Gastrocnemius medialis (tissue), 4 donors: ENCODE measurements at regions not wholly inside any gene's neighbourhood (a gene's known extent, or its start where the extent isn't known, plus 50 kb on each side); places are given as distances from the start of the nearest gene placed in this dataset.
"Not testable (repeated sequence)": the region's sequence is repeated elsewhere in the genome, so short reads cannot be mapped to it uniquely, and the experiment has no call there.

Experiments used
- ATAC-seq, 2 donors: fragments of 150-250 bp; one replicate each; pipeline ENCODE4 v1.9.1; 2016
- DNase-seq, 2 donors: peaks; one replicate each; pipeline ENCODE4 v3.0.0-alpha.2; 2019
- H3K27ac ChIP-seq, 4 donors: fragments of 200-600 bp; sonication (generic); 1 replicate in 1 of 4; 2 replicates in 3 of 4; pipeline ENCODE4 v1.5.1; 2016 to 2018; ENCODE audit warnings: mild to moderate bottlenecking in 2 of 4, moderate library complexity in 1 of 4
- H3K27me3 ChIP-seq, 3 donors: fragments of 200-600 bp; sonication (generic) in 2 of 3; 1 replicate in 1 of 3; 2 replicates in 2 of 3; pipeline versions ENCODE4 v1.5.1 to v1.6.0; 2016 to 2019; ENCODE audit warnings: mild to moderate bottlenecking in 1 of 3, moderate library complexity in 1 of 3
- H3K36me3 ChIP-seq, 2 donors: fragments of 200-600 bp; sonication (generic) in 1 of 2; one replicate each; pipeline ENCODE4 v1.5.1; 2017 to 2018
- H3K4me1 ChIP-seq, 2 donors: fragments of 200-600 bp; sonication (generic) in 1 of 2; one replicate each; pipeline ENCODE4 v1.5.1; 2016 to 2017; ENCODE audit warnings: mild to moderate bottlenecking in 2 of 2
- H3K4me3 ChIP-seq, 4 donors: fragments of 200-600 bp; sonication (generic) in 3 of 4; 1 replicate in 1 of 4; 2 replicates in 3 of 4; pipeline ENCODE4 v1.5.1; 2016 to 2019; ENCODE audit warnings: mild to moderate bottlenecking in 2 of 4
- H3K9me3 ChIP-seq, 3 donors: fragments of 200-600 bp; sonication (generic) in 2 of 3; 1 replicate in 1 of 3; 2 replicates in 2 of 3; pipeline ENCODE4 v1.5.1; 2016 to 2019
- CTCF ChIP-seq, 5 experiments: fragments of 450-650 bp in 3 of 5; fragments of 200-600 bp in 2 of 5; sonication (generic) in 2 of 5; IDR thresholded peaks in 4 of 5; conservative IDR thresholded peaks in 1 of 5; 1 replicate in 4 of 5; 2 replicates in 1 of 5; pipeline ENCODE4 v1.5.1; 2016 to 2019; ENCODE audit warnings: antibody characterized with exemption in 5 of 5, mild to moderate bottlenecking in 3 of 5, moderate library complexity in 3 of 5
- POLR2A ChIP-seq, 2 donors: fragments of 450-650 bp; IDR thresholded peaks; one replicate each; pipeline ENCODE4 v1.6.1; 2017; ENCODE audit warnings: antibody characterized with exemption in 2 of 2, mild to moderate bottlenecking in 2 of 2, moderate library complexity in 2 of 2
- in situ Hi-C, 4 donors: fragments of 200-750 bp; cut with MboI; loops; one replicate each; pipeline versions ENCODE4 v1.15.0 to v1.8.0; 2017; ENCODE audit warnings: low sequenced_read_pairs in 4 of 4
- intact Hi-C: fragments of 100-400 bp; cut with DNase I; formaldehyde crosslinking; loops from one replicate; pipeline ENCODE4 v1.15.1; 2023; ENCODE audit warnings: low total_unique reads

GRCh38 chr1:187844313-187844712, 1015.6 kb downstream of the PLA2G4A start:
- ATAC-seq (no peak), DNase-seq (no peak)
- Histone ChIP-seq H3K36me3 (no peaks in the 10 kb centered on the region), H3K27me3 (no peaks in the 10 kb centered on the region), H3K4me1 (no peaks in the 10 kb centered on the region), H3K4me3 (no peak overlapping the region), H3K27ac (no peak overlapping the region), H3K9me3 (no peaks in the 10 kb centered on the region)
- TF ChIP-seq CTCF (IDR thresholded peaks at IDR 0.05 in 4 of 5, conservative IDR thresholded peaks at IDR 0.05 in 1 of 5) (no peak), POLR2A (IDR thresholded peaks at IDR 0.05) (no peak)
- in situ Hi-C loops: no loop called here
- intact Hi-C loops: no loop called here

GRCh38 chr1:187847531-187847930, 1018.8 kb downstream of the PLA2G4A start:
- in situ Hi-C loops: no loop called here
- Histone ChIP-seq H3K4me1 (no peaks in the 10 kb centered on the region), H3K36me3 (no peaks in the 10 kb centered on the region), H3K27me3 (no peaks in the 10 kb centered on the region), H3K9me3 (no peaks in the 10 kb centered on the region), H3K4me3 (no peak overlapping the region), H3K27ac (no peak overlapping the region)
- TF ChIP-seq CTCF (IDR thresholded peaks at IDR 0.05 in 4 of 5, conservative IDR thresholded peaks at IDR 0.05 in 1 of 5) (no peak), POLR2A (IDR thresholded peaks at IDR 0.05) (no peak)
- ATAC-seq: no peak
- intact Hi-C loops: no loop called here
- no peak for DNase-seq

- no peaks in the 10 kb centered on the region for H3K9me3 ChIP-seq
- DNase-seq (no peak), ATAC-seq (no peak)
- H3K36me3 ChIP-seq: no peaks in the 10 kb centered on the region
- no peak overlapping the region for H3K27ac ChIP-seq
- intact Hi-C loops: no loop called here
- H3K27me3 ChIP-seq: no peaks in the 10 kb centered on the region
- no peak for TF ChIP-seq CTCF (IDR thresholded peaks at IDR 0.05 in 4 of 5, conservative IDR thresholded peaks at IDR 0.05 in 1 of 5)
- TF ChIP-seq POLR2A (IDR thresholded peaks at IDR 0.05): no peak
- in situ Hi-C loops: no loop called here
- H3K4me1 ChIP-seq: no peaks in the 10 kb centered on the region
- no peak overlapping the region for H3K4me3 ChIP-seq
Observed at GRCh38 chr1:187848321-187848720, 1019.6 kb downstream of the PLA2G4A start.

- H3K36me3 ChIP-seq, H3K4me3 ChIP-seq, H3K27me3 ChIP-seq, in situ Hi-C loops, H3K4me1 ChIP-seq, ATAC-seq, intact Hi-C loops, H3K27ac ChIP-seq, DNase-seq, H3K9me3 ChIP-seq: not testable (repeated sequence)
Observed at GRCh38 chr1:187850146-187850545, 1021.4 kb downstream of the PLA2G4A start.

GRCh38 chr1:187853505-187853904, 1024.8 kb downstream of the PLA2G4A start:
- Histone ChIP-seq H3K36me3 (no peaks in the 10 kb centered on the region), H3K9me3 (no peaks in the 10 kb centered on the region), H3K27ac (no peak overlapping the region), H3K27me3 (no peaks in the 10 kb centered on the region), H3K4me1 (no peaks in the 10 kb centered on the region), H3K4me3 (no peak overlapping the region)
- intact Hi-C loops (no loop called here), in situ Hi-C loops (no loop called here)
- ATAC-seq: no peak
- TF ChIP-seq CTCF (IDR thresholded peaks at IDR 0.05 in 4 of 5, conservative IDR thresholded peaks at IDR 0.05 in 1 of 5): no peak
- no peak for TF ChIP-seq POLR2A (IDR thresholded peaks at IDR 0.05)
- DNase-seq: no peak
